ENCODE measurements at regions not wholly inside any gene's neighbourhood (a gene's known extent, or its start where the extent isn't known, plus 50 kb on each side); places are given as distances from the start of the nearest gene placed in this dataset.

DNA sequence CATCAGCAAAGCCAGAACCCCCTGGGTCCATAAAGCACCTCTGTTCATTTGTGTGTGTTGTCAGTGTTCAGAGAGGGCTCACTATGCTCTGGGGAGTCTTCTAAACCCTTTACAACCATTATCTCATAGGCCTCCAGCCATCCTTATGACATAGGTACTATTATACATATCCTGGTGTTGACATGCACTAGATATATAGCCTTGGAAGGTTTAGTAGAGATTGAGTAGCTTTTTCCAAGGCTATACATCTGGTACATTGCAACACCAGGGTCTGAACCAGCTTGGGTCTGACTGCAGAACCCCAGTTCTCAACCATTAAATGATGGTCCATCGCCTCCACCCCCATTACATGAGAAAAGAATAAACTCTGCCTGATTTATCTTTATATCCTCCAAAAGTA lies 253.6 kb upstream of the MKLN1 start:
- TF ChIP-seq CTCF (conservative IDR thresholded peaks at IDR 0.05 in 1 of 2, IDR thresholded peaks at IDR 0.05 in 1 of 2; ENCODE audit: extremely low read depth in 1 of 2, insufficient read depth in 1 of 2, low read depth in 1 of 2, low read length in 2 of 2) (no peak), EZH2 (IDR thresholded peaks at IDR 0.05; ENCODE audit: borderline replicate concordance, low read length) (no peak)

All from mammary epithelial cell (primary cell).